ENCODE measurements at regions not wholly inside any gene's neighbourhood (a gene's known extent, or its start where the extent isn't known, plus 50 kb on each side); places are given as distances from the start of the nearest gene placed in this dataset.
A peak's percentile ranks its signal among the peaks of the same experiment; 100 is the strongest.
"Not testable (repeated sequence)": the region's sequence is repeated elsewhere in the genome, so short reads cannot be mapped to it uniquely, and the experiment has no call there.

- H3K4me1 Mint-ChIP-seq; ATAC-seq (ENCODE audit: low read depth); H3K4me3 Mint-ChIP-seq; H3K27me3 Mint-ChIP-seq; POLR2A ChIA-PET; CTCF ChIA-PET; intact Hi-C loops (cut with micrococcal nuclease); H3K27ac Mint-ChIP-seq; DNase-seq; H3K36me3 Mint-ChIP-seq (ENCODE audit: low read depth): not testable (repeated sequence)
- H3K9me3 Mint-ChIP-seq: peaks cover 12% of the 10 kb centered on the region
Observed at GRCh38 chr17:61539728-61540127, 51.3 kb downstream of the NACA2 start.

GRCh38 chr17:61538480-61538879 is 52.5 kb downstream of the NACA2 start:
- ChIA-PET CTCF (interaction anchor here (0.7 kb wide), 1 partner anchor 13 kb away, joined by 3 read pairs; no protein-coding TSS in a partner anchor), POLR2A (interaction anchor here (0.7 kb wide), 2 partner anchors 28 to 118 kb away, joined by 3 to 8 read pairs; no protein-coding TSS in a partner anchor)
- peaks cover 3% of the 10 kb centered on the region for H3K4me1 Mint-ChIP-seq
- DNase-seq (no peak), ATAC-seq (ENCODE audit: low read depth) (no peak)
- H3K9me3 Mint-ChIP-seq: peaks cover 12% of the 10 kb centered on the region
- intact Hi-C loops (cut with micrococcal nuclease): no loop called here
- H3K36me3 Mint-ChIP-seq (ENCODE audit: low read depth): peaks cover 2% of the 10 kb centered on the region
- no peak overlapping the region for H3K4me3 Mint-ChIP-seq
- no peak for TF ChIP-seq CTCF (IDR thresholded peaks at IDR 0.05)
- no peak overlapping the region for H3K27ac Mint-ChIP-seq
- peaks cover 10% of the 10 kb centered on the region for H3K27me3 Mint-ChIP-seq

GRCh38 chr17:61537264-61537771 is 53.7 kb downstream of the NACA2 start:
- no peak for TF ChIP-seq CTCF (IDR thresholded peaks at IDR 0.05)
- CTCF ChIA-PET: interaction anchor here (0.8 kb wide), 1 partner anchor 22 kb away, joined by 3 read pairs; no protein-coding TSS in a partner anchor
- ATAC-seq (ENCODE audit: low read depth) (no peak), DNase-seq (no peak)
- intact Hi-C loops (cut with micrococcal nuclease): no loop called here
- Mint-ChIP-seq H3K27me3 (peaks cover 6% of the 10 kb centered on the region), H3K4me1 (peaks cover 3% of the 10 kb centered on the region), H3K4me3 (no peak overlapping the region), H3K27ac (no peak overlapping the region), H3K36me3 (ENCODE audit: low read depth) (peaks cover 2% of the 10 kb centered on the region), H3K9me3 (peaks cover 12% of the 10 kb centered on the region)
- POLR2A ChIA-PET: no interaction called here

- peaks cover 3% of the 10 kb centered on the region for H3K4me1 Mint-ChIP-seq
- no peak overlapping the region for H3K27ac Mint-ChIP-seq
- peaks cover 2% of the 10 kb centered on the region for H3K36me3 Mint-ChIP-seq (ENCODE audit: low read depth)
- intact Hi-C loops (cut with micrococcal nuclease): no loop called here
- peaks cover 10% of the 10 kb centered on the region for H3K9me3 Mint-ChIP-seq
- H3K27me3 Mint-ChIP-seq: peaks cover 3% of the 10 kb centered on the region
- no peak for TF ChIP-seq CTCF (IDR thresholded peaks at IDR 0.05)
- peak overlapping the region; percentile 38 for H3K4me3 Mint-ChIP-seq
- POLR2A ChIA-PET: no interaction called here
- CTCF ChIA-PET: interaction anchor here (0.8 kb wide), 1 partner anchor 23 kb away, joined by 3 read pairs; no protein-coding TSS in a partner anchor
- ATAC-seq (ENCODE audit: low read depth) (no peak), DNase-seq (no peak)
Observed at GRCh38 chr17:61536422-61536955, 54.5 kb downstream of the NACA2 start.

Data from activated B cell treated with CpG ODN at 0.5 μM for 24 hours (primary cell).